ENCODE measurements at regions not wholly inside any gene's neighbourhood (a gene's known extent, or its start where the extent isn't known, plus 50 kb on each side); places are given as distances from the start of the nearest gene placed in this dataset.
"Not testable (repeated sequence)": the region's sequence is repeated elsewhere in the genome, so short reads cannot be mapped to it uniquely, and the experiment has no call there.

GRCh38 chr16:9166326-9166993 is 75.0 kb downstream of the HAPSTR1 start:
- intact Hi-C loops (cut with micrococcal nuclease); H3K9me3 Mint-ChIP-seq; H3K4me3 Mint-ChIP-seq (ENCODE audit: low read depth); H3K27me3 Mint-ChIP-seq (ENCODE audit: low read depth); H3K27ac Mint-ChIP-seq; H3K36me3 Mint-ChIP-seq (ENCODE audit: low read depth); DNase-seq (ENCODE audit: low spot score); H3K4me1 Mint-ChIP-seq (ENCODE audit: low read depth): not testable (repeated sequence)

DNA sequence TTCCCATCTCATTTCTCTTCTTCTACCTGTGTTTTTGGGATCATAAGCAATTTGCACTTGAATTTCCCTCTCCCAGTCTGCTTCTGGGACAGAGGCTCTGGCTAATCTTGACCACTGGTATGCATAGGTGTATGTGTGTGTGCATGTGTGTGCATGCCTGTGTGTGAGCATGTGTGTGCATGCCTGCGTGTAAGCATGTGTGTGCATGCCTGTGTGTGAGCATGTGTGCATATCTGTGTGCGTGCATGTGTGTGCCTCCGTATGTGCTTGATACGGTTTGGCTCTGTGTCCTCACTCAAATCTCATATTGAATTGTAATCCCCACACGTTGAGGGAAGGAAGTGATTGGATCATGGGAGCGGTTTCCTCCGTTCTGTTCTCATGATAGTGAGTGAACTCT is 77.7 kb downstream of the HAPSTR1 start:
- no peaks in the 10 kb centered on the region for H3K36me3 Mint-ChIP-seq (ENCODE audit: low read depth)
- no peak for DNase-seq (ENCODE audit: low spot score)
- no peaks in the 10 kb centered on the region for H3K4me1 Mint-ChIP-seq (ENCODE audit: low read depth)
- intact Hi-C loops (cut with micrococcal nuclease): no loop called here
- H3K9me3 Mint-ChIP-seq: no peaks in the 10 kb centered on the region
- no peaks in the 10 kb centered on the region for H3K27me3 Mint-ChIP-seq (ENCODE audit: low read depth)
- H3K27ac Mint-ChIP-seq: no peak overlapping the region
- no peak overlapping the region for H3K4me3 Mint-ChIP-seq (ENCODE audit: low read depth)

GRCh38 chr16:9170470-9170869 is 79.0 kb downstream of the HAPSTR1 start:
- no peaks in the 10 kb centered on the region for H3K4me1 Mint-ChIP-seq (ENCODE audit: low read depth)
- H3K36me3 Mint-ChIP-seq (ENCODE audit: low read depth): no peaks in the 10 kb centered on the region
- intact Hi-C loops (cut with micrococcal nuclease): no loop called here
- H3K27me3 Mint-ChIP-seq (ENCODE audit: low read depth): no peaks in the 10 kb centered on the region
- H3K9me3 Mint-ChIP-seq: no peaks in the 10 kb centered on the region
- DNase-seq (ENCODE audit: low spot score): no peak
- no peak overlapping the region for H3K27ac Mint-ChIP-seq
- H3K4me3 Mint-ChIP-seq (ENCODE audit: low read depth): no peak overlapping the region

DNA sequence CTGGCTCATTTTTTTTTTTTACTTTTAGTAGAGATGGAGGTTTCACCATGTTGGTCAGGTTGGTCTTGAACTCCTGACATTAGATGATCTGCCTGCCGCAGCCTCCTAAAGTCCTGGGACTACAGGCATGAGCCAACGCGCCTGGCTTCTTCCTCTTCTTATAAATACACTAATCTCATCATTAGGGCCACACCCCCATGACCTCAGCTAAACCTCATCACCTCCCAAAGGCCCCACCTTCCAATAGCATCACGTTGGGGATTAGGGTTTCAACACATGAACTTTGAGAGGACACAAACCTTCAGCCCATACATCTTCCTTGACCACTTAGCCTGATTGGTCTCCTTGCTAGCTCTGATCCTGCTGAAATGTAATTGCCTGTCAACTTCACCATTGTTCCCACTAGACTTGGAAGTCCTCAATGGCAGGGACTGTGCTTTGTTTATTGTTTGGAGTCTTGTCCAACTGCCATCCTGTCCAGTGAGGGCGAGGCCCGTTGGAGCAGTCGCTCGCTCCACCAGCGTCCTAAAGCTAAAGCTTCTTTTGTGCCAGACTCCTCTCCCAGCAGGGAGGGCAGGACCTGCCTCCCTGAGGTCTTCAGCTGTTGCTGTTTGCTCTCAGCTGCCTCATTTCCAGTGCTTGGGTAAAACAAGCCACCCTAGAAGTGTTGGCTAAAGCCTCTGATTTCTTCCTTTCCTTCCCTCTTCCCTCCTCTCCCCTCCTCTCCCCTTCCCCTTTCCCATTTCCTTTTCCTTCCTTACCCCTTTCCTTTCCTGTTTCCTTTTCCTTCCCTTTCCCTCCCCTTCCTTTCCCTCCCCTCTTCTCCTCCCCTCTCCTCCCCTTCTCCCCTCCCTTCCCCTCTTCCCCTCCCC is 85.3 kb downstream of the HAPSTR1 start:
- intact Hi-C loops (cut with micrococcal nuclease): no loop called here
- H3K27me3 Mint-ChIP-seq (ENCODE audit: low read depth): no peaks in the 10 kb centered on the region
- no peaks in the 10 kb centered on the region for H3K9me3 Mint-ChIP-seq
- H3K4me3 Mint-ChIP-seq (ENCODE audit: low read depth): no peak overlapping the region
- no peaks in the 10 kb centered on the region for H3K4me1 Mint-ChIP-seq (ENCODE audit: low read depth)
- no peak overlapping the region for H3K27ac Mint-ChIP-seq
- no peaks in the 10 kb centered on the region for H3K36me3 Mint-ChIP-seq (ENCODE audit: low read depth)
- DNase-seq (ENCODE audit: low spot score): no peak

GRCh38 chr16:9177861-9178260 is 86.4 kb downstream of the HAPSTR1 start:
- Mint-ChIP-seq H3K4me1 (ENCODE audit: low read depth) (no peaks in the 10 kb centered on the region), H3K27me3 (ENCODE audit: low read depth) (no peaks in the 10 kb centered on the region), H3K27ac (no peak overlapping the region), H3K9me3 (no peaks in the 10 kb centered on the region), H3K4me3 (ENCODE audit: low read depth) (no peak overlapping the region), H3K36me3 (ENCODE audit: low read depth) (no peaks in the 10 kb centered on the region)
- intact Hi-C loops (cut with micrococcal nuclease): no loop called here
- DNase-seq (ENCODE audit: low spot score): no peak

GRCh38 chr16:9183682-9184353 is 92.4 kb downstream of the HAPSTR1 start:
- no peak overlapping the region for H3K4me3 Mint-ChIP-seq (ENCODE audit: low read depth)
- no peaks in the 10 kb centered on the region for H3K36me3 Mint-ChIP-seq (ENCODE audit: low read depth)
- no peak for DNase-seq (ENCODE audit: low spot score)
- H3K4me1 Mint-ChIP-seq (ENCODE audit: low read depth): no peaks in the 10 kb centered on the region
- H3K27ac Mint-ChIP-seq: no peak overlapping the region
- no peaks in the 10 kb centered on the region for H3K27me3 Mint-ChIP-seq (ENCODE audit: low read depth)
- H3K9me3 Mint-ChIP-seq: no peaks in the 10 kb centered on the region
- intact Hi-C loops (cut with micrococcal nuclease): no loop called here

DNA sequence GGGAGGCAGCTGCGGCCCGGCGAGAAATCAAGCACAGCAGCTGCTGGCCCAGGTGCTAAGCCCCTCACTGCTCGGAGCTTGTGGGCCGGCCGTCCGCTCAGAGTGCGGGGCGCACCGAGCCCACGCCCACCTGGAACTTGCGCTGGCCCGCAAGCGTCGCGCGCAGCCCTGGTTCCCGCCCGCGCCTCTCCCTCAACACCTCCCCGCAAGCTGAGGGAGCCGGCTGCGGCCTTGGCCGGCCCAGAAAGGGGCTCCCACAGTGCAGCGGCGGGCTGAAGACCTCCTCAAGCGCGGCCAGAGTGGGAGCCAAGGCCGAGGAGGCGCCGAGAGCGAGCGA is 92.9 kb downstream of the HAPSTR1 start:
- H3K4me3 Mint-ChIP-seq (ENCODE audit: low read depth): no peak overlapping the region
- no peaks in the 10 kb centered on the region for H3K4me1 Mint-ChIP-seq (ENCODE audit: low read depth)
- no peak overlapping the region for H3K27ac Mint-ChIP-seq
- no peaks in the 10 kb centered on the region for H3K36me3 Mint-ChIP-seq (ENCODE audit: low read depth)
- intact Hi-C loops (cut with micrococcal nuclease): no loop called here
- H3K9me3 Mint-ChIP-seq: no peaks in the 10 kb centered on the region
- no peak for DNase-seq (ENCODE audit: low spot score)
- no peaks in the 10 kb centered on the region for H3K27me3 Mint-ChIP-seq (ENCODE audit: low read depth)

- H3K27ac Mint-ChIP-seq: no peak overlapping the region
- no peaks in the 10 kb centered on the region for H3K27me3 Mint-ChIP-seq (ENCODE audit: low read depth)
- H3K9me3 Mint-ChIP-seq: no peaks in the 10 kb centered on the region
- H3K4me1 Mint-ChIP-seq (ENCODE audit: low read depth): no peaks in the 10 kb centered on the region
- DNase-seq (ENCODE audit: low spot score): no peak
- no peaks in the 10 kb centered on the region for H3K36me3 Mint-ChIP-seq (ENCODE audit: low read depth)
- intact Hi-C loops (cut with micrococcal nuclease): no loop called here
- H3K4me3 Mint-ChIP-seq (ENCODE audit: low read depth): no peak overlapping the region
These were observed 93.9 kb downstream of the HAPSTR1 start for GRCh38 chr16:9185381-9185780.

DNA sequence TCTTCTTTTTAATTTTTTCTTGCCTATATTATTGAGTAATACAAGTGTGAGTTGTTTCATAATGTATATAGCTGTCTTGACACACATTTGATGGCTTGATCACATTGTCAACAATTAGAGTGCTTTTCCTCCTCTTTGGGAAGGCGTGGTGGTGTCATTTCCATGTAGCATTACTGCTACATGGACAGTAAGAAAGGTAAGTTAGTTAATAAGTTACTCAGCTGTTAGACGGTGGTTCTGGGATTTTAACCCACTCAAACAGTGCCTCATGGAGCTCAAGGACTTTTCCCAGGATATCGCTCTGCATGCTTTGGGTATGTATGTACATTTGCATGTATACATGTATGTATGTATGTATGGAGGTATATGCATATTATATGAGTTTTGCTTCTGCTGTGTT is 94.6 kb downstream of the HAPSTR1 start:
- Mint-ChIP-seq H3K4me3 (ENCODE audit: low read depth) (no peak overlapping the region), H3K4me1 (ENCODE audit: low read depth) (no peaks in the 10 kb centered on the region), H3K36me3 (ENCODE audit: low read depth) (no peaks in the 10 kb centered on the region), H3K27ac (no peak overlapping the region), H3K9me3 (no peaks in the 10 kb centered on the region), H3K27me3 (ENCODE audit: low read depth) (no peaks in the 10 kb centered on the region)
- DNase-seq (ENCODE audit: low spot score): no peak
- intact Hi-C loops (cut with micrococcal nuclease): no loop called here

DNA sequence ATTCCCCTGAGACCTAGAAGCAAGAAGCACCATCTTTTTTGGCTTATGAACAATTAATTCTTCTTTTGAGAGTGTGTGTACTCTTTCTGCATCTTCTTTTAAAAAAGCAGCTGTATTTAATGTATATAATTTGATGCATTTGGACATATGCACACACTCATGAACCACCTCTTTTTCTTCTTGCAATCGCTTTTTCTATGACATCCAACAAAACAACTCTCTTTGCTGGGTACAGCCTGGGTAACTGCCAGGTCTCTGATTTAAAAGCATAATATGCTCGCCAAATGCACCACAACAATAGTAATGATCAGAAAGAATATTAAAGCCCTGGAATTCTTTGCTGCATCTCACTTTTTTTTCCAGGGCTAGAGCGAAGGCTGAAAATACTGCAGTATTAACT is 97.3 kb downstream of the HAPSTR1 start:
- Mint-ChIP-seq H3K27ac (no peak overlapping the region), H3K36me3 (ENCODE audit: low read depth) (no peaks in the 10 kb centered on the region), H3K9me3 (no peaks in the 10 kb centered on the region), H3K4me3 (ENCODE audit: low read depth) (no peak overlapping the region), H3K4me1 (ENCODE audit: low read depth) (no peaks in the 10 kb centered on the region), H3K27me3 (ENCODE audit: low read depth) (no peaks in the 10 kb centered on the region)
- intact Hi-C loops (cut with micrococcal nuclease): no loop called here
- no peak for DNase-seq (ENCODE audit: low spot score)

DNA sequence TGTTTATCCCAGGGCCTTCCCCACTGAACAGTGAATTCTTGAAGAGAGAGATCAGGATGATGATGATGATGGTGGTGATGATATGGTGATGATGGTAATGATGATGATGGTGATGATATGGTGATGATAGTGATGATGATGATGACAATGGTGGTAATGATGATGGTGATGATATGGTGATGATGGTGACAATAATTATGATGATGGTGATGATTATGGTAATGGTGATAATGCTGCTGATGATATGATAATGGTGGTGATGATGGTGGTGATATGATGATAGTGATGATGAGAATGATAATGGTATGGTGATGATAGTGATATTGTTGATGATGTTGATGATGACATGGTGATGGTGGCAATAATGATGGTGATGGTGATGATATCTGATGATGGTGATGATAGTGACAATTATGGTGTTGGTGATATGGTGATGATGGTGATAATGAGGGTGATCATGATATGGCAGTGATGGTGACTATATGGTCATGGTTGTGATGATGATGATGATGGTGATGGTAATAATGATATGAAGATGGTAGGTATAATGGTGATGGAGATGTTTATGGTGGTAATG is 99.9 kb downstream of the HAPSTR1 start:
- Mint-ChIP-seq H3K27ac (no peak overlapping the region), H3K27me3 (ENCODE audit: low read depth) (no peaks in the 10 kb centered on the region), H3K4me1 (ENCODE audit: low read depth) (no peaks in the 10 kb centered on the region), H3K4me3 (ENCODE audit: low read depth) (no peak overlapping the region), H3K36me3 (ENCODE audit: low read depth) (no peaks in the 10 kb centered on the region), H3K9me3 (no peaks in the 10 kb centered on the region)
- intact Hi-C loops (cut with micrococcal nuclease): no loop called here
- no peak for DNase-seq (ENCODE audit: low spot score)

- no peaks in the 10 kb centered on the region for H3K9me3 Mint-ChIP-seq
- H3K4me1 Mint-ChIP-seq (ENCODE audit: low read depth): no peaks in the 10 kb centered on the region
- H3K4me3 Mint-ChIP-seq (ENCODE audit: low read depth): no peak overlapping the region
- no peak overlapping the region for H3K27ac Mint-ChIP-seq
- no peaks in the 10 kb centered on the region for H3K27me3 Mint-ChIP-seq (ENCODE audit: low read depth)
- DNase-seq (ENCODE audit: low spot score): no peak
- no peaks in the 10 kb centered on the region for H3K36me3 Mint-ChIP-seq (ENCODE audit: low read depth)
- intact Hi-C loops (cut with micrococcal nuclease): no loop called here
These were observed 101.3 kb downstream of the HAPSTR1 start for GRCh38 chr16:9192746-9193145.

GRCh38 chr16:9195287-9195686 is 103.8 kb downstream of the HAPSTR1 start:
- Mint-ChIP-seq H3K27me3 (ENCODE audit: low read depth) (no peaks in the 10 kb centered on the region), H3K27ac (no peak overlapping the region), H3K4me1 (ENCODE audit: low read depth) (no peaks in the 10 kb centered on the region), H3K9me3 (no peaks in the 10 kb centered on the region), H3K36me3 (ENCODE audit: low read depth) (no peaks in the 10 kb centered on the region), H3K4me3 (ENCODE audit: low read depth) (no peak overlapping the region)
- DNase-seq (ENCODE audit: low spot score): no peak
- intact Hi-C loops (cut with micrococcal nuclease): no loop called here

Data from activated T-helper 2 cell treated with anti-CD3 and anti-CD28 coated beads, Interferon-gamma antibody, Interleukin-2, Interleukin-4, amounts not matched to agents 10 μg/mL and 5 μg/mL and 100 μg/mL, durations not matched to agents 14 hours and 24 hours and 36 hours (primary cell).